Gastroesophageal sphincter (tissue), 3 donors: ENCODE measurements at regions not wholly inside any gene's neighbourhood (a gene's known extent, or its start where the extent isn't known, plus 50 kb on each side); places are given as distances from the start of the nearest gene placed in this dataset.

Source experiments
- CTCF ChIP-seq, 4 experiments: fragments of 200-600 bp in 2 of 4; fragments of 450-650 bp in 2 of 4; sonication (generic) in 1 of 4; IDR thresholded peaks; one replicate each; pipeline ENCODE4 v1.5.1; 2017 to 2019; ENCODE audit warnings: antibody characterized with exemption in 4 of 4, mild to moderate bottlenecking in 2 of 4, moderate library complexity in 2 of 4
- EP300 ChIP-seq: sonication (generic); formaldehyde crosslinking; IDR thresholded peaks from one replicate; pipeline ENCODE4 v1.6.1; 2017; ENCODE audit warnings: antibody characterized with exemption, mild to moderate bottlenecking
- POLR2A ChIP-seq, 2 donors: fragments of 450-650 bp; IDR thresholded peaks; one replicate each; pipeline ENCODE4 v1.6.1; 2017; ENCODE audit warnings: antibody characterized with exemption in 2 of 2, mild to moderate bottlenecking in 2 of 2, moderate library complexity in 1 of 2
- POLR2AphosphoS5 ChIP-seq: sonication (generic); formaldehyde crosslinking; IDR thresholded peaks from one replicate; pipeline ENCODE4 v1.6.1; 2017; ENCODE audit warnings: antibody characterized with exemption

GRCh38 chr6:23002044-23002619 lies 432.8 kb downstream of the HDGFL1 start:
- TF ChIP-seq POLR2AphosphoS5 (no peak), CTCF (IDR thresholded peaks at IDR 0.05) (no peak), POLR2A (IDR thresholded peaks at IDR 0.05) (no peak), EP300 (no peak)
